ENCODE measurements at regions not wholly inside any gene's neighbourhood (a gene's known extent, or its start where the extent isn't known, plus 50 kb on each side); places are given as distances from the start of the nearest gene placed in this dataset.

GRCh38 chr3:164470471-164470870 lies 607.8 kb downstream of the SI start:
- Histone ChIP-seq H3K9me2 (replicated peaks; ENCODE audit: insufficient read depth) (no peaks in the 10 kb centered on the region), H3K4me3 (no peak overlapping the region), H3K36me3 (replicated peaks; ENCODE audit: insufficient read depth, low read depth) (no peaks in the 10 kb centered on the region), H3K4me2 (no peak overlapping the region), H3K9me3 (ENCODE audit: low read depth) (no peaks in the 10 kb centered on the region), H4K20me1 (ENCODE audit: insufficient read depth, poor library complexity, severe bottlenecking) (no peaks in the 10 kb centered on the region), H3K79me2 (no peaks in the 10 kb centered on the region), H3K4me1 (ENCODE audit: insufficient read depth) (no peaks in the 10 kb centered on the region), H3K27ac (no peak overlapping the region), H2AFZ (no peak overlapping the region), H3K27me3 (no peaks in the 10 kb centered on the region)
- TF ChIP-seq CTCF (IDR thresholded peaks at IDR 0.05; ENCODE audit: poor library complexity) = no peak
- TF ChIP-seq EZH2 (IDR thresholded peaks at IDR 0.05; ENCODE audit: borderline replicate concordance) = no peak
- TF ChIP-seq EZH2phosphoT487 (IDR thresholded peaks at IDR 0.05; ENCODE audit: low read depth, severe bottlenecking, unreplicated experiment) = no peak
- DNase-seq (ENCODE audit: low spot score) = no peak
- WGBS (ENCODE audit: low lambda C conversion rate, missing lambda C conversion rate) = 82% methylated on average over 3 of the region's 3 CpGs

DNA sequence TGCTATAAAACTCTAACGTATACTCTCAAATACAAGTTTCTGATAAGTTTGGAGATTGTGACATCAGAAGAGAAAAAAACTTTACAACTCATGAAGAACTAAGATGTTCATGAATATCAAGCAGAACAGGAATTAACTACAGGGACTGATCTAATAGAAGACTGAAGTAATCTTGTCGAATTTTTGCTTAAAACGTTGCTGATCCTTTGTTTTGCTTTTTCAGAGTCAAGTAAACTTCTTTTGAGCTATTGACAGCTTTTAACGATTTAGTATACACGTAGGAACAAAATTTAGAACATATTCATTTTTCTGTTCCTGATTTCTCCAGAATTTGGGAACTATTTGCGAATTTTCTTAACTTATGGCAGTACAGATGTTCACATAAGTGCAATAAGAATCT lies 610.2 kb downstream of the SI start:
- Histone ChIP-seq H3K4me1 (ENCODE audit: insufficient read depth) (no peaks in the 10 kb centered on the region), H3K27ac (no peak overlapping the region), H3K4me3 (no peak overlapping the region), H3K27me3 (no peaks in the 10 kb centered on the region), H3K9me3 (ENCODE audit: low read depth) (no peaks in the 10 kb centered on the region), H3K4me2 (no peak overlapping the region), H4K20me1 (ENCODE audit: insufficient read depth, poor library complexity, severe bottlenecking) (no peaks in the 10 kb centered on the region), H3K79me2 (no peaks in the 10 kb centered on the region), H3K36me3 (replicated peaks; ENCODE audit: insufficient read depth, low read depth) (no peaks in the 10 kb centered on the region), H2AFZ (no peak overlapping the region), H3K9me2 (replicated peaks; ENCODE audit: insufficient read depth) (no peaks in the 10 kb centered on the region)
- TF ChIP-seq EZH2 (IDR thresholded peaks at IDR 0.05; ENCODE audit: borderline replicate concordance) (no peak), CTCF (IDR thresholded peaks at IDR 0.05; ENCODE audit: poor library complexity) (no peak), EZH2phosphoT487 (IDR thresholded peaks at IDR 0.05; ENCODE audit: low read depth, severe bottlenecking, unreplicated experiment) (no peak)
- 66% methylated on average over 6 of the region's 6 CpGs for WGBS (ENCODE audit: low lambda C conversion rate, missing lambda C conversion rate)
- DNase-seq (ENCODE audit: low spot score) = no peak

DNA sequence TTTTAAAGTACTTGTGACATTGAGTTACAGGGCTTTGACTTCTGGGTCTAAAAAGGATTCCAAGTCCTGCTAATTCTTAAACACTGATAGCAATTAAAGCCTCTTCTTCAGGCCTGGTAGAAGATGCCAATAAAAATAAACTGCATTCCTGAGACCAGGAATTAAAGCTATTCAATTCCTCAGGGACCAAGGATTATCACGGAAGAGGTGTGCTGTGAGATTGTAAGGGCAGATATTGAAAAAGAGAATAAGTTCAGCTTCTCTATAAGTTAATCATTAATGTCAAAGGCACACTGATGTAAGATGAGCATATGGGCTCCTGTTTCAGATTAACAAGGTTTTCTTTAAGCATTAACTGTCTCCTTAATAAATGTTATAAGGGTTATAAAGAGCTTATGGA lies 611.3 kb downstream of the SI start:
- Histone ChIP-seq H3K4me1 (ENCODE audit: insufficient read depth) (no peaks in the 10 kb centered on the region), H3K36me3 (replicated peaks; ENCODE audit: insufficient read depth, low read depth) (no peaks in the 10 kb centered on the region), H3K4me3 (no peak overlapping the region), H2AFZ (no peak overlapping the region), H3K79me2 (no peaks in the 10 kb centered on the region), H3K27ac (no peak overlapping the region), H3K9me3 (ENCODE audit: low read depth) (no peaks in the 10 kb centered on the region), H3K27me3 (no peaks in the 10 kb centered on the region), H3K9me2 (replicated peaks; ENCODE audit: insufficient read depth) (no peaks in the 10 kb centered on the region), H4K20me1 (ENCODE audit: insufficient read depth, poor library complexity, severe bottlenecking) (no peaks in the 10 kb centered on the region), H3K4me2 (no peak overlapping the region)
- TF ChIP-seq EZH2phosphoT487 (IDR thresholded peaks at IDR 0.05; ENCODE audit: low read depth, severe bottlenecking, unreplicated experiment) (no peak), EZH2 (IDR thresholded peaks at IDR 0.05; ENCODE audit: borderline replicate concordance) (no peak), CTCF (IDR thresholded peaks at IDR 0.05; ENCODE audit: poor library complexity) (no peak)
- DNase-seq (ENCODE audit: low spot score) = no peak
- 64% methylated on average over 1 of the region's 1 CpG for WGBS (ENCODE audit: low lambda C conversion rate, missing lambda C conversion rate)

- no peaks in the 10 kb centered on the region for H3K27me3 ChIP-seq
- WGBS (ENCODE audit: low lambda C conversion rate, missing lambda C conversion rate) = 80% methylated on average over 2 of the region's 2 CpGs
- no peak for DNase-seq (ENCODE audit: low spot score)
- H2AFZ ChIP-seq = no peak overlapping the region
- no peak overlapping the region for H3K4me2 ChIP-seq
- H4K20me1 ChIP-seq (ENCODE audit: insufficient read depth, poor library complexity, severe bottlenecking) = no peaks in the 10 kb centered on the region
- no peaks in the 10 kb centered on the region for H3K9me2 ChIP-seq (replicated peaks; ENCODE audit: insufficient read depth)
- no peak overlapping the region for H3K27ac ChIP-seq
- no peaks in the 10 kb centered on the region for H3K9me3 ChIP-seq (ENCODE audit: low read depth)
- H3K79me2 ChIP-seq = no peaks in the 10 kb centered on the region
- H3K4me3 ChIP-seq = no peak overlapping the region
- H3K4me1 ChIP-seq (ENCODE audit: insufficient read depth) = no peaks in the 10 kb centered on the region
- H3K36me3 ChIP-seq (replicated peaks; ENCODE audit: insufficient read depth, low read depth) = no peaks in the 10 kb centered on the region
- no peak for TF ChIP-seq EZH2 (IDR thresholded peaks at IDR 0.05; ENCODE audit: borderline replicate concordance)
- no peak for TF ChIP-seq CTCF (IDR thresholded peaks at IDR 0.05; ENCODE audit: poor library complexity)
- no peak for TF ChIP-seq EZH2phosphoT487 (IDR thresholded peaks at IDR 0.05; ENCODE audit: low read depth, severe bottlenecking, unreplicated experiment)
Observed at GRCh38 chr3:164465172-164465571, 613.1 kb downstream of the SI start.

All from hepatocyte (in vitro differentiated cells).